Activated CD4-positive, alpha-beta T cell treated with anti-CD3 and anti-CD28 coated beads, Interleukin-2, amount 10 ng/mL, durations not matched to agents 7 days and 5 days (primary cell): ENCODE measurements at regions not wholly inside any gene's neighbourhood (a gene's known extent, or its start where the extent isn't known, plus 50 kb on each side); places are given as distances from the start of the nearest gene placed in this dataset.

Source experiments
- CTCF ChIA-PET: fragments of 350-600 bp; sonication (Branson Sonifier 250); formaldehyde crosslinking; loops from one replicate; lab custom pipeline; 2021; ENCODE audit warnings: antibody characterized with exemption; lab: Charles Lee
- POLR2A ChIA-PET: fragments of 350-600 bp; sonication (Branson Sonifier 250); formaldehyde crosslinking; loops from one replicate; lab custom pipeline; 2021; ENCODE audit warnings: antibody characterized with exemption; lab: Charles Lee
- DNase-seq: peaks from one replicate; pipeline ENCODE4 v3.0.0-alpha.2; 2020
- H3K27ac Mint-ChIP-seq: one replicate; pipeline ENCODE4 v1.8.0; 2021; ENCODE audit warnings: mild to moderate bottlenecking, moderate library complexity, mixed read lengths
- H3K27me3 Mint-ChIP-seq: one replicate; pipeline ENCODE4 v1.8.0; 2021; ENCODE audit warnings: mixed read lengths
- H3K36me3 Mint-ChIP-seq: one replicate; pipeline ENCODE4 v1.8.0; 2021; ENCODE audit warnings: low read depth, mixed read lengths
- H3K4me1 Mint-ChIP-seq: one replicate; pipeline ENCODE4 v1.8.0; 2021; ENCODE audit warnings: mixed read lengths
- H3K4me3 Mint-ChIP-seq: one replicate; pipeline ENCODE4 v1.8.0; 2021; ENCODE audit warnings: mild to moderate bottlenecking, moderate library complexity, mixed read lengths
- H3K9me3 Mint-ChIP-seq: one replicate; pipeline ENCODE4 v1.8.0; 2021; ENCODE audit warnings: mixed read lengths

DNA sequence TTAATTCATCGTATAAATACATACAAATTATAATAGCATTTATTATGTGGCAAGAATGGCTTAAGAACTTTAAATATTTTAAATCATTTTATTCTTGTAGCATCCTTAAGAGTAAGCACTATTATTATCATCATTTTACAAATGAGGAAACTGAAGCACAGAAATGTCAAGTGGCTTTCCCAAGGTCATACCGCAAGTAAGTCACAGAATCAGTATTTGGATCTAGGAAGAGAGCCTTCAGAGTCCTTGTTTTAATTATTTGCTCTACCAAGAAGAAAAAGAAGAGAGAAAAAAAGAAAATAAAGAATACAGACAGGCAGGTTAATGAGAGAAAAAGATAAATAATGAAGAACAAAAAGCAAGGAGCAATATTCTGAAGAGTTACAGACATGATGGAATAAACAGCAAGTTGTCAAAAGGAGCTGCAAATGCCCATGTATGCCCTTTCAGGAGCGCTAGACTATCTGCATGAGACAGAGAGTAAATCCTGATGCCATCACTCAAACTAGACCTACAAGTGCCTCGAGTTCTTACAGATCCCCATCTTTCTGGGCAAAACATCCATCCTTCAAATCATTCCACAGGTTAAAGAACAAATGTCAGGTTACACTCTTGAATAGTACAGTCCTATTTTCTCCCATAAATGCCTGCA lies 57.8 kb upstream of the ETAA1 start:
- H3K9me3 Mint-ChIP-seq: peaks cover 3% of the 10 kb centered on the region
- no peak for DNase-seq
- H3K36me3 Mint-ChIP-seq: no peaks in the 10 kb centered on the region
- no peaks in the 10 kb centered on the region for H3K4me1 Mint-ChIP-seq
- no peak overlapping the region for H3K4me3 Mint-ChIP-seq
- CTCF ChIA-PET: no interaction called here
- POLR2A ChIA-PET: no interaction called here
- no peak overlapping the region for H3K27ac Mint-ChIP-seq
- no peaks in the 10 kb centered on the region for H3K27me3 Mint-ChIP-seq

DNA sequence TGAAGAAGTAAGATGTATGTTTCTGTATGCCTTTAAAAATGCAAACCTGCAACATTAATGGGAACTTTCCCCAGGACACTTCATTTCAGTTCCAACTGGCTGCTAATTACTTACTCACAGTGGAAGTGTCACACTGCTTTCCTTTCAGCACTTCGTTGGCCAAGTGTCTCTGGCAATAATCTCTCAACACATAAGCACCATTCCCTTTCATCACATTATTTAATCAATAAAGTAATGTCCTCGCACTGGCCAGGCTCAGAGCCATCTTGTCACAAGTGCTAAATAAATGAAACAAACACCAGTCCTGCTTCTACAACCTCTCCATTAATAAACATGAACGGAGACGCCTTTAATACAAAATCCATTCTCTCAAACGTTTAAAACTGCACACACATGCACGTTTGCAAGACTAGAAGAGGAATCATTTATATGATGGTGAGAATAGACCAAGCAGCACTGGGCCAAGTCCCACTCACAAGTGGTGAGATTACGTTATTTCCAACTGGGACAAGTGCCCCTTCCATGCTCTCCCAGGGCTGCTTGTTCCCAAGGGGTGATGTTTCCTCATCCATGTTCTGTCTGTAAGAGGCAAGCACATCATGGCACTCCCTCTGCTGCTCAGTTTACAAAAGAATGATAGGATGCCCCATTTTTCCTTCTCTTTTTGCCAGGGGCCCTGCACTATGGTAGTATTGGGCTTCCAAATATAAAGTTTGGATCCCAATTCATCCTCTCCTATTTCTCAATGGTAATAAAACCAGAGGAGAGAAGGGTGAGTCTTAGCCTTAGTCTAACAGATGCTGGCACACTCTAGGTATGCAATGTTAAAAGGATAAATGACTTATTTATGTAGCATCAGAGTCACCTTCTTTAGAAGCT lies 56.8 kb upstream of the ETAA1 start:
- H3K4me3 Mint-ChIP-seq: no peak overlapping the region
- H3K27me3 Mint-ChIP-seq: no peaks in the 10 kb centered on the region
- POLR2A ChIA-PET: no interaction called here
- no peak overlapping the region for H3K27ac Mint-ChIP-seq
- no peaks in the 10 kb centered on the region for H3K4me1 Mint-ChIP-seq
- H3K9me3 Mint-ChIP-seq: peaks cover 3% of the 10 kb centered on the region
- no peak for DNase-seq
- CTCF ChIA-PET: no interaction called here
- no peaks in the 10 kb centered on the region for H3K36me3 Mint-ChIP-seq

DNA sequence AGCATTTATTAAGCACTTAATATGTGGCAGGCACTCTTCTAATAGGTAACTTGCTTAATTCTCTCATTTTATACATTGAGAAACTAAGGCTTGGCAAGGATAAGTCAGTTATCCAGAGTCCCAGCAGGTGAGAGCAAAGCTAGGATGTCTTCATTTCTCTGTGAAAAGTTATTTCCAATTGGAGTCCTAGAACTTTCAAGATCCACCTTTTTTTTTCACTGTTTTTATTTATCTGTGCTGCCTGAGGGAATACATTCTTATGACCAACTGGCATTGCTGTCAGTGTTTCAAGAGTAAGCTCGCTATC lies 56.2 kb upstream of the ETAA1 start:
- no peak for DNase-seq
- Mint-ChIP-seq H3K4me1 (no peaks in the 10 kb centered on the region), H3K27ac (no peak overlapping the region), H3K4me3 (no peak overlapping the region), H3K36me3 (no peaks in the 10 kb centered on the region), H3K27me3 (no peaks in the 10 kb centered on the region), H3K9me3 (peaks cover 3% of the 10 kb centered on the region)
- ChIA-PET CTCF (no interaction called here), POLR2A (no interaction called here)

DNA sequence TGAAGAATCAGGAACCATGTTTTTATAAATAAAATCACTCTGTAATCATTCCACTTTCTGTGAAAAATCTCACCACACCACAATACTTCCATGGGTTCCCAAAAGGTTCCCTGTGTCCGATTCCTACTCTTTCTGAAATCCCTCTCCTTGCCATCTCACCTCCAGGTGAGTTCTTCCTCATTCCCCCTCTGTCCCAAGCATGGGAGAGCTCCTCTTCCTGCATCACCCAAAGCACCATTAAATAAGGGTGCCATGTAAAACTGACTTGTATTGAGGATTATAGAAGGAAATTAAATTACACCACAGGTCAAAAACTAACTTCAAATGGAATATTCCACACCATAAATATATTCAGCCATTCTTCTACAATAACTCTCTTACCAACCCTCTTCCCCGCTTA lies 55.8 kb upstream of the ETAA1 start:
- DNase-seq: no peak
- Mint-ChIP-seq H3K4me1 (no peaks in the 10 kb centered on the region), H3K27me3 (no peaks in the 10 kb centered on the region), H3K36me3 (no peaks in the 10 kb centered on the region), H3K27ac (no peak overlapping the region), H3K4me3 (no peak overlapping the region), H3K9me3 (peaks cover 3% of the 10 kb centered on the region)
- ChIA-PET CTCF (no interaction called here), POLR2A (no interaction called here)

DNA sequence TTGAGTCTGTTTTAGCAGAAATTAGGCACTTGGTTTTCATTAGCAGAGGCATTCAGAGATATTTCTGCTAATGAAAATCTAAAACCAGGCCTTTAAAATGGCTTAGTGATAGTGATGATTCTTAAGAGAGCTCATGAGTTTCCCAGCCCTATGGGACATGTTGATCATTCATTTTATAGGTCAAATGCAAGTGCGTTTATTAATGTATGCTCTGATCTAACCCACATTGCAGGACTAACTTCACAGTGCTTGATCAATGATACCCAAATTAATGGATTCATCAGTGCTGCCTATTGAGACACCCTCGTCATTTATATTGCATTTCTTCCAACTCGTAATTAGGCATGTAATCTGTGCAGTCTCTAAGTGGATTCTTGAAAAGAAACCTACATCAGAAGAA lies 54.7 kb upstream of the ETAA1 start:
- CTCF ChIA-PET: interaction anchor here (0.5 to 0.7 kb wide), 2 partner anchors 349 to 1557 kb away, joined by 3 read pairs; no protein-coding TSS in a partner anchor
- H3K27ac Mint-ChIP-seq: no peak overlapping the region
- POLR2A ChIA-PET: no interaction called here
- no peaks in the 10 kb centered on the region for H3K36me3 Mint-ChIP-seq
- H3K4me1 Mint-ChIP-seq: no peaks in the 10 kb centered on the region
- no peaks in the 10 kb centered on the region for H3K27me3 Mint-ChIP-seq
- H3K9me3 Mint-ChIP-seq: peaks cover 3% of the 10 kb centered on the region
- no peak for DNase-seq
- no peak overlapping the region for H3K4me3 Mint-ChIP-seq

DNA sequence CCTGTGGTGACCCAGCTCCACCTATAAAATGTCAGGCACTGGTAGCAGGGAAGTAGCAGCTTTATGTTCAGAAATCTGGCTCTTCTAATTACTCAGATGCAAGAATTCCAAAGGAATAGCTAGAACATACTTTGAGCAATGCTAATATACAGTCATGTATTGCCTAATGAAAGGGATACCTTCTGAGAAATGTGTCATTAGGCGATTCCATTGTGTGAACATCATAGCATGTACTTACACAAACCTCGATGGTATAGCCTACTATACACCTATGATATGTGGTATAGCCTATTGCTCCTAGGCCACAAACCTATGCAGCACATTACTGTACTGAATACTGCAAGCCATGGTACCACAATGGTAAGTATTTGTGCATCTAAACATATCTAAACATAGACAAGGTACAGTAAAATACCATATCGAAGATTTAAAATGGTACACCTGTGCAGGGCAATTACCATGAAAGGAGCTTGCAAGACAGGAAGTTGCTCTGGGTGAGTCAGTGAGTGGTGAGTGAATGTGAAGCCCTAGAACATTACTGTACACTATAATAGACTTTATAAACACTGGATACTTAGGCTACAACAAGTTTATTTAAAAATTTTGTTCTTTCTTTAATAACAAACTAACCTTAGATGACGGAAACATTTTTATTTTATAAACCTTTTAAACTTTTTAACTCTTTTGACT lies 50.3 kb upstream of the ETAA1 start:
- H3K36me3 Mint-ChIP-seq: no peaks in the 10 kb centered on the region
- POLR2A ChIA-PET: no interaction called here
- CTCF ChIA-PET: no interaction called here

More for the DNA sequence above, 50.3 kb upstream of the ETAA1 start:
- Mint-ChIP-seq H3K27ac (no peak overlapping the region), H3K9me3 (peaks cover 5% of the 10 kb centered on the region), H3K4me1 (no peaks in the 10 kb centered on the region), H3K4me3 (no peak overlapping the region), H3K27me3 (no peaks in the 10 kb centered on the region)
- DNase-seq: no peak
